ENCODE measurements at regions not wholly inside any gene's neighbourhood (a gene's known extent, or its start where the extent isn't known, plus 50 kb on each side); places are given as distances from the start of the nearest gene placed in this dataset.

GRCh38 chr4:1480720-1481119 lies 74.5 kb upstream of the NKX1-1 start:
- ChIA-PET POLR2A (no interaction called here), CTCF (no interaction called here)
- H3K9me3 Mint-ChIP-seq (ENCODE audit: insufficient read depth): peaks cover 24% of the 10 kb centered on the region
- DNase-seq (no peak), ATAC-seq (ENCODE audit: low read depth) (no peak)
- no peaks in the 10 kb centered on the region for H4K20me1 ChIP-seq (ENCODE audit: control insufficient read depth, insufficient read depth, low read length, poor library complexity, severe bottlenecking)
- H3K27me3 ChIP-seq (replicated peaks in 1 of 4; ENCODE audit: control extremely low read depth in 1 of 4, control insufficient read depth in 3 of 4, insufficient read depth in 4 of 4, low read length in 3 of 4): no peaks in the 10 kb centered on the region
- H3K79me2 ChIP-seq (ENCODE audit: control insufficient read depth, insufficient read depth, low read length): no peaks in the 10 kb centered on the region
- peaks cover 2 to 40% (median 26%) of the 10 kb centered on the region in 3 donors for H3K9me3 ChIP-seq (ENCODE audit: control extremely low read depth in 1 of 3, control insufficient read depth in 2 of 3, insufficient read depth in 1 of 3, low read length in 2 of 3)
- no peak overlapping the region for H3K4me3 ChIP-seq (ENCODE audit: control extremely low read depth in 1 of 5, extremely low read depth in 1 of 5, insufficient read depth in 1 of 5, low read depth in 2 of 5, low read length in 4 of 5)
- H3K36me3 ChIP-seq (replicated peaks in 1 of 2; ENCODE audit: control extremely low read depth in 1 of 2, control insufficient read depth in 1 of 2, extremely low read depth in 1 of 2, insufficient read depth in 2 of 2, low read length in 1 of 2): no peaks in the 10 kb centered on the region
- WGBS (ENCODE audit: insufficient coverage): 100% methylated on average over 1 of the region's 1 CpG
- no peak overlapping the region for H3K27ac Mint-ChIP-seq
- H3K27me3 Mint-ChIP-seq: peaks cover 2% of the 10 kb centered on the region
- H3K27ac ChIP-seq (ENCODE audit: low read length in 2 of 2): no peak overlapping the region
- intact Hi-C loops (cut with micrococcal nuclease): no loop called here
- H3K4me2 ChIP-seq (replicated peaks; ENCODE audit: low read depth, low read length, poor library complexity, severe bottlenecking): no peak overlapping the region
- no peak for TF ChIP-seq EZH2 (IDR thresholded peaks at IDR 0.05; ENCODE audit: borderline replicate concordance, insufficient read depth, low read depth, low read length, poor library complexity, severe bottlenecking)
- no peak for TF ChIP-seq CTCF (IDR thresholded peaks at IDR 0.05)
- H3K4me3 Mint-ChIP-seq: no peak overlapping the region
- no peaks in the 10 kb centered on the region for H3K4me1 ChIP-seq (ENCODE audit: control insufficient read depth in 2 of 2, insufficient read depth in 2 of 2, low read length in 2 of 2)
- no peak overlapping the region for H3K9ac ChIP-seq (ENCODE audit: low read length)
- H3K4me1 Mint-ChIP-seq: no peaks in the 10 kb centered on the region
- H2AFZ ChIP-seq (ENCODE audit: insufficient read depth, low read depth, low read length, poor library complexity, severe bottlenecking): no peak overlapping the region

GRCh38 chr4:1479454-1479853 lies 73.2 kb upstream of the NKX1-1 start:
- peaks cover 2 to 34% (median 14%) of the 10 kb centered on the region in 3 donors for H3K9me3 ChIP-seq (ENCODE audit: control extremely low read depth in 1 of 3, control insufficient read depth in 2 of 3, insufficient read depth in 1 of 3, low read length in 2 of 3)
- TF ChIP-seq CTCF (IDR thresholded peaks at IDR 0.05) (no peak), EZH2 (IDR thresholded peaks at IDR 0.05; ENCODE audit: borderline replicate concordance, insufficient read depth, low read depth, low read length, poor library complexity, severe bottlenecking) (no peak)
- intact Hi-C loops (cut with micrococcal nuclease): no loop called here
- peaks cover 10% of the 10 kb centered on the region for H3K27me3 Mint-ChIP-seq
- ChIA-PET POLR2A (no interaction called here), CTCF (no interaction called here)
- no peak overlapping the region for H3K4me2 ChIP-seq (replicated peaks; ENCODE audit: low read depth, low read length, poor library complexity, severe bottlenecking)
- no peaks in the 10 kb centered on the region for H4K20me1 ChIP-seq (ENCODE audit: control insufficient read depth, insufficient read depth, low read length, poor library complexity, severe bottlenecking)
- no peak overlapping the region for H3K27ac ChIP-seq (ENCODE audit: low read length in 2 of 2)
- H3K4me3 ChIP-seq (ENCODE audit: control extremely low read depth in 1 of 5, extremely low read depth in 1 of 5, insufficient read depth in 1 of 5, low read depth in 2 of 5, low read length in 4 of 5): no peak overlapping the region
- H3K4me3 Mint-ChIP-seq: no peak overlapping the region
- H3K27me3 ChIP-seq (replicated peaks in 1 of 4; ENCODE audit: control extremely low read depth in 1 of 4, control insufficient read depth in 3 of 4, insufficient read depth in 4 of 4, low read length in 3 of 4): peaks cover 0 to under 1% (median 0%) of the 10 kb centered on the region in 4 experiments
- H3K9ac ChIP-seq (ENCODE audit: low read length): no peak overlapping the region
- H3K27ac Mint-ChIP-seq: no peak overlapping the region
- 87% methylated on average over 10 of the region's 10 CpGs for WGBS (ENCODE audit: insufficient coverage)
- DNase-seq: no peak
- H2AFZ ChIP-seq (ENCODE audit: insufficient read depth, low read depth, low read length, poor library complexity, severe bottlenecking): no peak overlapping the region
- no peaks in the 10 kb centered on the region for H3K4me1 Mint-ChIP-seq
- peaks cover 15% of the 10 kb centered on the region for H3K9me3 Mint-ChIP-seq (ENCODE audit: insufficient read depth)
- no peaks in the 10 kb centered on the region for H3K4me1 ChIP-seq (ENCODE audit: control insufficient read depth in 2 of 2, insufficient read depth in 2 of 2, low read length in 2 of 2)
- H3K36me3 ChIP-seq (replicated peaks in 1 of 2; ENCODE audit: control extremely low read depth in 1 of 2, control insufficient read depth in 1 of 2, extremely low read depth in 1 of 2, insufficient read depth in 2 of 2, low read length in 1 of 2): no peaks in the 10 kb centered on the region
- ATAC-seq (ENCODE audit: low read depth): no peak
- no peaks in the 10 kb centered on the region for H3K79me2 ChIP-seq (ENCODE audit: control insufficient read depth, insufficient read depth, low read length)
